ENCODE measurements at regions not wholly inside any gene's neighbourhood (a gene's known extent, or its start where the extent isn't known, plus 50 kb on each side); places are given as distances from the start of the nearest gene placed in this dataset.

GRCh38 chr1:60960891-60961461 lies 121.4 kb upstream of the NFIA start:
- intact Hi-C loops (cut with DNase I; ENCODE audit: low total_unique reads), result no loop called here
- Histone ChIP-seq H3K4me3 (no peak overlapping the region), H3K27ac (no peak overlapping the region), H3K36me3 (no peaks in the 10 kb centered on the region), H3K9me3 (peaks cover 9 to 13% of the 10 kb centered on the region in 2 donors), H3K4me1 (no peaks in the 10 kb centered on the region), H3K27me3 (no peaks in the 10 kb centered on the region)
- DNase-seq (ENCODE audit: low spot score in 2 of 2), result no peak
- TF ChIP-seq POLR2AphosphoS5 (IDR thresholded peaks at IDR 0.05) (no peak), CTCF (IDR thresholded peaks at IDR 0.05) (no peak), POLR2A (IDR thresholded peaks at IDR 0.05) (no peak)

- H3K4me3 ChIP-seq, result no peak overlapping the region
- no peak overlapping the region for H3K27ac ChIP-seq
- no peak for DNase-seq (ENCODE audit: low spot score in 2 of 2)
- TF ChIP-seq POLR2A (IDR thresholded peaks at IDR 0.05) (no peak), POLR2AphosphoS5 (IDR thresholded peaks at IDR 0.05) (no peak), CTCF (IDR thresholded peaks at IDR 0.05) (no peak)
- no peaks in the 10 kb centered on the region for H3K4me1 ChIP-seq
- H3K9me3 ChIP-seq, result peaks cover 0 to 4% of the 10 kb centered on the region in 2 donors
- no peaks in the 10 kb centered on the region for H3K36me3 ChIP-seq
- intact Hi-C loops (cut with DNase I; ENCODE audit: low total_unique reads), result no loop called here
- no peaks in the 10 kb centered on the region for H3K27me3 ChIP-seq
Measured at GRCh38 chr1:60959701-60960100, 122.7 kb upstream of the NFIA start.

- Histone ChIP-seq H3K9me3 (peaks cover 0 to 4% of the 10 kb centered on the region in 2 donors), H3K27me3 (no peaks in the 10 kb centered on the region), H3K27ac (no peak overlapping the region), H3K4me3 (no peak overlapping the region), H3K36me3 (no peaks in the 10 kb centered on the region), H3K4me1 (no peaks in the 10 kb centered on the region)
- no peak for TF ChIP-seq POLR2A (IDR thresholded peaks at IDR 0.05)
- no peak for TF ChIP-seq POLR2AphosphoS5 (IDR thresholded peaks at IDR 0.05)
- TF ChIP-seq CTCF (IDR thresholded peaks at IDR 0.05), result no peak
- intact Hi-C loops (cut with DNase I; ENCODE audit: low total_unique reads), result no loop called here
- DNase-seq (ENCODE audit: low spot score in 2 of 2), result no peak
Measured at GRCh38 chr1:60958001-60958400, 124.4 kb upstream of the NFIA start.

- Histone ChIP-seq H3K4me3 (no peak overlapping the region), H3K27ac (no peak overlapping the region), H3K27me3 (no peaks in the 10 kb centered on the region), H3K36me3 (no peaks in the 10 kb centered on the region), H3K4me1 (no peaks in the 10 kb centered on the region), H3K9me3 (peaks cover 0 to 4% of the 10 kb centered on the region in 2 donors)
- TF ChIP-seq POLR2A (IDR thresholded peaks at IDR 0.05) (no peak), POLR2AphosphoS5 (IDR thresholded peaks at IDR 0.05) (no peak), CTCF (IDR thresholded peaks at IDR 0.05) (no peak)
- intact Hi-C loops (cut with DNase I; ENCODE audit: low total_unique reads), result no loop called here
- DNase-seq (ENCODE audit: low spot score in 2 of 2), result no peak
Measured at GRCh38 chr1:60956520-60956919, 125.8 kb upstream of the NFIA start.

- intact Hi-C loops (cut with DNase I; ENCODE audit: low total_unique reads), result loop anchor here (5.0 kb wide), 1 partner anchor 265 kb away; no protein-coding TSS in a partner anchor
- H3K9me3 ChIP-seq, result peaks cover 0 to 4% of the 10 kb centered on the region in 2 donors
- no peak for DNase-seq (ENCODE audit: low spot score in 2 of 2)
- no peaks in the 10 kb centered on the region for H3K27me3 ChIP-seq
- H3K4me1 ChIP-seq, result no peaks in the 10 kb centered on the region
- TF ChIP-seq CTCF (IDR thresholded peaks at IDR 0.05), result no peak
- H3K27ac ChIP-seq, result no peak overlapping the region
- H3K4me3 ChIP-seq, result no peak overlapping the region
- no peaks in the 10 kb centered on the region for H3K36me3 ChIP-seq
Measured at GRCh38 chr1:60952612-60953111, 129.7 kb upstream of the NFIA start.

All from breast epithelium (tissue), 4 donors.